ENCODE measurements at regions not wholly inside any gene's neighbourhood (a gene's known extent, or its start where the extent isn't known, plus 50 kb on each side); places are given as distances from the start of the nearest gene placed in this dataset.

GRCh38 chr5:71825992-71826391 is 106.9 kb downstream of the CARTPT start:
- Histone ChIP-seq H3K27me3 (ENCODE audit: control insufficient read depth, insufficient read depth, low read length) (no peaks in the 10 kb centered on the region), H3K4me3 (ENCODE audit: low read depth, low read length) (no peak overlapping the region), H3K36me3 (ENCODE audit: control insufficient read depth, insufficient read depth, low read length) (no peaks in the 10 kb centered on the region)
- TF ChIP-seq, protein P1, sequence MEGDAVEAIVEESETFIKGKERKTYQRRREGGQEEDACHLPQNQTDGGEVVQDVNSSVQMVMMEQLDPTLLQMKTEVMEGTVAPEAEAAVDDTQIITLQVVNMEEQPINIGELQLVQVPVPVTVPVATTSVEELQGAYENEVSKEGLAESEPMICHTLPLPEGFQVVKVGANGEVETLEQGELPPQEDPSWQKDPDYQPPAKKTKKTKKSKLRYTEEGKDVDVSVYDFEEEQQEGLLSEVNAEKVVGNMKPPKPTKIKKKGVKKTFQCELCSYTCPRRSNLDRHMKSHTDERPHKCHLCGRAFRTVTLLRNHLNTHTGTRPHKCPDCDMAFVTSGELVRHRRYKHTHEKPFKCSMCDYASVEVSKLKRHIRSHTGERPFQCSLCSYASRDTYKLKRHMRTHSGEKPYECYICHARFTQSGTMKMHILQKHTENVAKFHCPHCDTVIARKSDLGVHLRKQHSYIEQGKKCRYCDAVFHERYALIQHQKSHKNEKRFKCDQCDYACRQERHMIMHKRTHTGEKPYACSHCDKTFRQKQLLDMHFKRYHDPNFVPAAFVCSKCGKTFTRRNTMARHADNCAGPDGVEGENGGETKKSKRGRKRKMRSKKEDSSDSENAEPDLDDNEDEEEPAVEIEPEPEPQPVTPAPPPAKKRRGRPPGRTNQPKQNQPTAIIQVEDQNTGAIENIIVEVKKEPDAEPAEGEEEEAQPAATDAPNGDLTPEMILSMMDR (IDR thresholded peaks at IDR 0.05; ENCODE audit: insufficient read depth, low read length, poor library complexity, severe bottlenecking), result no peak
- no peak for DNase-seq (ENCODE audit: low read depth)

DNA sequence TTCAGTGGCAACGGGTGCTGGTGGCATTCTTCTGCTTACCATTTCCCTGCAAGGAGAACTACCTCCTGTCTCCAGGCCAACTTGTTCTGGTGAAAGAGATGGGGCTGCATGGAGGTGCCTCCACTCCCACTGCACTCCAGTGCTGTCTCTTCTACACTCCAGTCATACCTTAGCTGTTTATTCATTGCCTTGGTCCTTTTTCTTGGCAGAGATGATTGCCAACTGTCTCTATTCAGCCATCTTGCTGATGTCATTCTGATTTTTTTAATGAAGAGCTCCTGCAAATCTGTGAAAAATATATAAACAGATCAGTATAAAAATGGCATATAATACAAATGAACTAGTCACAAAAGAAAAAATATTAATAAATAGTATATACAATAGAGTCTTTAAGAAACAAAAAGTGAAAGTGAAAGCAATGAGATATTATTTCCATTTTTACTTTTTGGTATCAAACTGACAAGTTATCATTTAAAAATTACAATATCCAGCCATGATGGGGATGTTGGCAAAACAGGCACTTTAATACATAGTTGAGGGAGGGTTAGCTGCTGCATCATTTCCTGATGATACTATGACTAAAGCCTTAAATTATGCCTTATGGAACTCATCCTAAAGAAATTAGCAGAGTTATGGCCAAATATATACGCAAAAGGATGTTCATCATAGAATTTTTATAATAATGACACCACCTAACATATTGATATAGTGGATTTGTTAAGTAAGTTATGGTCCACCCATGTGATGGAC is 109.4 kb downstream of the CARTPT start:
- Histone ChIP-seq H3K36me3 (ENCODE audit: control insufficient read depth, insufficient read depth, low read length) (no peaks in the 10 kb centered on the region), H3K4me3 (ENCODE audit: low read depth, low read length) (no peak overlapping the region), H3K27me3 (ENCODE audit: control insufficient read depth, insufficient read depth, low read length) (no peaks in the 10 kb centered on the region)
- no peak for DNase-seq (ENCODE audit: low read depth)
- TF ChIP-seq, protein P1 (IDR thresholded peaks at IDR 0.05; ENCODE audit: insufficient read depth, low read length, poor library complexity, severe bottlenecking), result no peak

DNA sequence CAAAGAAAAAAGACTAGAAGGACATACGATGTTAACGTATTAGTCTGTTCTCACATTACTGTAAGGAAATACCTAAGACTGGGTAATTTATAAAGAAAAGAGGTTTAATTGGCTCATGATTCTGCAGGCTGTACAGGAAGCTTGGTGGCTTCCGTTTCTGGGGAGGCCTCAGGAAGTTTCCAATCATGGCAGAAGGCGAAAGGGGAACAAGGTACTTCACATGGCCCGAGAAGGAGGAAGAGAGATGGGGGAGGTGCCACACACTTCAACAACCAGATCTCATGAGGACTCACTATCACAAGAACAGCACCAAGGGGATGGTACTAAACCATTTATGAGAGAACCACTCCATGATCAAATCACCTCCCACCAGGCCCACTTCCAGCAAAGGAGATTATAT is 110.1 kb downstream of the CARTPT start:
- Histone ChIP-seq H3K27me3 (ENCODE audit: control insufficient read depth, insufficient read depth, low read length) (no peaks in the 10 kb centered on the region), H3K4me3 (ENCODE audit: low read depth, low read length) (no peak overlapping the region), H3K36me3 (ENCODE audit: control insufficient read depth, insufficient read depth, low read length) (no peaks in the 10 kb centered on the region)
- DNase-seq (ENCODE audit: low read depth), result no peak
- TF ChIP-seq, protein P1 (IDR thresholded peaks at IDR 0.05; ENCODE audit: insufficient read depth, low read length, poor library complexity, severe bottlenecking), result no peak

DNA sequence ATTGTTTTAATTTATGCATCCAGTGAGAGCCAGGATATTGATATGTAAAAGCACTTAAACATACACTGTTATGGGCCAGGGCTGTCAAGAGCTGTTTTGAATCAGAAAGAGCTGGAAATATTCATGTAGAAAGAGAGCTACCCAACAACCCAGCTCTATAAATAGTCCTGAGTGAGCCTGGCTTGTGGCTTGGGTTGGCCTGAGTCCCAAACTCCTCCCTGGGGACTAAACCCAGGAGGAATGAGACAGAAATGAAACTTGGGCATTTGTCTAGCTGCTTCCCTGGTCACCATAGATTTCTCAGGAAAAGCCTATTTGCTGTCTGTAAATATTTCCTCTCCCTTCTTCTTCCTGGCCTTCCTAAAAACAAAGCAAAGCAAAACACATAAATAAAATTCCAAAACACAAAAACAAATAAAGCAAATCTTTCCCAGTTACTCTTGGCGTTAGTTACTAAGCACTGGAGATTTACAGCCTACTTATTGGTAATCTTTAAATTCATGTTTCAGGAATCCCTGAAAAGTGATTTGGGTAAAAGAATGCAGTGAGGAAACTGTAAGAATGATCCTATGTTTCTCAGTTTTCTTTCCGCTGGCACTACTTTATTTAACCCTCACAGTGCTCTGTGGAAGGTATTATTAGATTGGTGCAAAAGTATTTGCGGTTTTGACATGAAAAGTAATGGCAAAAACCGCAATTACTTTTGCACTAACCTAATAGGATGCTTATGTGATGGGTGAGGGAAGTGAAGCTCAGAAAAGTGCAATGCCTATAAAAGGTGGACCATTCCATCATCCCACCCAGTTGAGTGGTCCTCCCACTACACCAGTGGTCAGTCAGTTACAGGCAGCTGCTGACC is 111.8 kb downstream of the CARTPT start:
- H3K36me3 ChIP-seq (ENCODE audit: control insufficient read depth, insufficient read depth, low read length), result no peaks in the 10 kb centered on the region
- H3K4me3 ChIP-seq (ENCODE audit: low read depth, low read length), result no peak overlapping the region
- no peak for DNase-seq (ENCODE audit: low read depth)
- TF ChIP-seq, protein P1 (IDR thresholded peaks at IDR 0.05; ENCODE audit: insufficient read depth, low read length, poor library complexity, severe bottlenecking), result no peak
- H3K27me3 ChIP-seq (ENCODE audit: control insufficient read depth, insufficient read depth, low read length), result no peaks in the 10 kb centered on the region

- no peaks in the 10 kb centered on the region for H3K36me3 ChIP-seq (ENCODE audit: control insufficient read depth, insufficient read depth, low read length)
- TF ChIP-seq, protein P1 (IDR thresholded peaks at IDR 0.05; ENCODE audit: insufficient read depth, low read length, poor library complexity, severe bottlenecking), result no peak
- no peak for DNase-seq (ENCODE audit: low read depth)
- no peak overlapping the region for H3K4me3 ChIP-seq (ENCODE audit: low read depth, low read length)
- no peaks in the 10 kb centered on the region for H3K27me3 ChIP-seq (ENCODE audit: control insufficient read depth, insufficient read depth, low read length)
Observed at GRCh38 chr5:71832812-71833715, 114.0 kb downstream of the CARTPT start.
